Liver (tissue), 8 donors: ENCODE measurements at regions not wholly inside any gene's neighbourhood (a gene's known extent, or its start where the extent isn't known, plus 50 kb on each side); places are given as distances from the start of the nearest gene placed in this dataset.

Experiments used
- DNase-seq: peaks from one replicate; pipeline ENCODE4 v3.0.0-alpha.2; 2017; ENCODE audit warnings: low spot score
- H3K27ac ChIP-seq, 2 donors: one replicate each; pipeline ENCODE4 v1.7.0; 2013; ENCODE audit warnings: inconsistent platforms in 2 of 2, low read length in 2 of 2, control low read depth in 1 of 2, low read depth in 1 of 2, mild to moderate bottlenecking in 1 of 2
- H3K27me3 ChIP-seq, 4 donors: one replicate each; pipeline versions ENCODE4 v1.6.1 to v1.7.0; 2013; ENCODE audit warnings: low read length in 3 of 4, inconsistent platforms in 1 of 4, mild to moderate bottlenecking in 1 of 4, moderate library complexity in 1 of 4; ENCODE audit not compliant: control insufficient read depth in 4 of 4, insufficient read depth in 4 of 4
- H3K36me3 ChIP-seq, 4 donors: one replicate each; pipeline versions ENCODE4 v1.6.1 to v1.7.0; 2013; ENCODE audit warnings: low read length in 3 of 4, mild to moderate bottlenecking in 3 of 4, low read depth in 1 of 4, moderate library complexity in 1 of 4; ENCODE audit not compliant: control insufficient read depth in 4 of 4, insufficient read depth in 3 of 4
- H3K4me1 ChIP-seq, 4 donors: one replicate each; pipeline versions ENCODE4 v1.6.1 to v1.7.0; 2013; ENCODE audit warnings: low read length in 3 of 4, mild to moderate bottlenecking in 3 of 4, moderate library complexity in 1 of 4; ENCODE audit not compliant: control insufficient read depth in 4 of 4, insufficient read depth in 4 of 4
- H3K4me3 ChIP-seq, 3 donors: one replicate each; pipeline versions ENCODE4 v1.6.1 to v1.7.0; 2013; ENCODE audit warnings: low read length in 3 of 3, control low read depth in 1 of 3, low read depth in 1 of 3, mild to moderate bottlenecking in 1 of 3
- H3K9ac ChIP-seq, 2 donors: one replicate each; pipeline ENCODE4 v1.7.0; 2013; ENCODE audit warnings: low read length in 2 of 2, mild to moderate bottlenecking in 2 of 2, moderate library complexity in 2 of 2, control low read depth in 1 of 2, low read depth in 1 of 2
- H3K9me3 ChIP-seq, 4 donors: one replicate each; pipeline versions ENCODE4 v1.6.1 to v1.7.0; 2013; ENCODE audit warnings: low read length in 3 of 4; ENCODE audit not compliant: control insufficient read depth in 4 of 4
- CTCF ChIP-seq: fragments of 150-350 bp; IDR thresholded peaks from 2 replicates; pipeline ENCODE4 v1.5.1; 2017; ENCODE audit warnings: improper control_type of control experiment, low read depth, low read length; ENCODE audit not compliant: missing input control
- EGR1 ChIP-seq, 2 donors: IDR thresholded peaks; 2 replicates each; pipeline ENCODE4 v1.6.1; 2016 to 2018; ENCODE audit warnings: antibody characterized with exemption in 2 of 2, low read depth in 2 of 2
- FOXA1 ChIP-seq: IDR thresholded peaks from 2 replicates; pipeline ENCODE4 v1.6.1; 2016; ENCODE audit warnings: antibody characterized with exemption
- FOXA2 ChIP-seq: IDR thresholded peaks from 2 replicates; pipeline ENCODE4 v1.6.1; 2016; ENCODE audit warnings: antibody characterized with exemption
- GABPA ChIP-seq, 2 donors: IDR thresholded peaks in 1 of 2; conservative IDR thresholded peaks in 1 of 2; 2 replicates each; pipeline ENCODE4 v1.6.1; 2016; ENCODE audit warnings: antibody characterized with exemption in 2 of 2, mild to moderate bottlenecking in 1 of 2, moderate library complexity in 1 of 2
- HNF4A ChIP-seq, 2 donors: conservative IDR thresholded peaks; 2 replicates each; pipeline ENCODE4 v1.6.1; 2016; ENCODE audit warnings: antibody characterized with exemption in 2 of 2, mild to moderate bottlenecking in 2 of 2
- HNF4G ChIP-seq: IDR thresholded peaks from 2 replicates; pipeline ENCODE4 v1.6.1; 2016; ENCODE audit warnings: antibody characterized with exemption
- JUND ChIP-seq, 2 donors: IDR thresholded peaks; 2 replicates each; pipeline ENCODE4 v1.6.1; 2016; ENCODE audit warnings: antibody characterized with exemption in 2 of 2
- MAX ChIP-seq: IDR thresholded peaks from 2 replicates; pipeline ENCODE4 v1.6.1; 2016; ENCODE audit warnings: antibody characterized with exemption
- NR2F2 ChIP-seq: IDR thresholded peaks from 2 replicates; pipeline ENCODE4 v1.6.1; 2016; ENCODE audit warnings: antibody characterized with exemption
- RAD21 ChIP-seq, 2 donors: IDR thresholded peaks; 2 replicates each; pipeline ENCODE4 v1.6.1; 2016; ENCODE audit warnings: antibody characterized with exemption in 2 of 2, mild to moderate bottlenecking in 2 of 2
- REST ChIP-seq: IDR thresholded peaks from 2 replicates; pipeline ENCODE4 v1.6.1; 2016; ENCODE audit warnings: antibody characterized with exemption, mild to moderate bottlenecking
- RXRA ChIP-seq, 2 donors: IDR thresholded peaks; 2 replicates each; pipeline ENCODE4 v1.6.1; 2017 to 2018; ENCODE audit warnings: antibody characterized with exemption in 2 of 2, mild to moderate bottlenecking in 1 of 2
- SP1 ChIP-seq: IDR thresholded peaks from 2 replicates; pipeline ENCODE4 v1.6.1; 2018; ENCODE audit warnings: antibody characterized with exemption, mild to moderate bottlenecking
- TAF1 ChIP-seq: conservative IDR thresholded peaks from 2 replicates; pipeline ENCODE4 v1.6.1; 2016; ENCODE audit warnings: antibody characterized with exemption, mild to moderate bottlenecking
- YY1 ChIP-seq: IDR thresholded peaks from 2 replicates; pipeline ENCODE4 v1.6.1; 2016; ENCODE audit warnings: antibody characterized with exemption, mild to moderate bottlenecking
- WGBS: extraction: QIAGEN DNeasy Blood & Tissue Kit; methylation state at CpG from one replicate; pipeline ENCODE4 v1.1.7; 2013; 5-methylcytosine and 5-hydroxymethylcytosine counted together
- TF ChIP-seq, protein P1 (sequence below): IDR thresholded peaks from 2 replicates; pipeline ENCODE4 v1.6.1; 2016; ENCODE audit warnings: antibody characterized with exemption
- TF ChIP-seq, protein P2 (sequence below): IDR thresholded peaks from 2 replicates; pipeline ENCODE4 v1.6.1; 2016; ENCODE audit warnings: antibody characterized with exemption
- donor health status: healthy.
- donor health status: healthy.
- donor health status: healthy.
- donor health status: healthy.
- donor health status: healthy.

- TF ChIP-seq, protein P1, sequence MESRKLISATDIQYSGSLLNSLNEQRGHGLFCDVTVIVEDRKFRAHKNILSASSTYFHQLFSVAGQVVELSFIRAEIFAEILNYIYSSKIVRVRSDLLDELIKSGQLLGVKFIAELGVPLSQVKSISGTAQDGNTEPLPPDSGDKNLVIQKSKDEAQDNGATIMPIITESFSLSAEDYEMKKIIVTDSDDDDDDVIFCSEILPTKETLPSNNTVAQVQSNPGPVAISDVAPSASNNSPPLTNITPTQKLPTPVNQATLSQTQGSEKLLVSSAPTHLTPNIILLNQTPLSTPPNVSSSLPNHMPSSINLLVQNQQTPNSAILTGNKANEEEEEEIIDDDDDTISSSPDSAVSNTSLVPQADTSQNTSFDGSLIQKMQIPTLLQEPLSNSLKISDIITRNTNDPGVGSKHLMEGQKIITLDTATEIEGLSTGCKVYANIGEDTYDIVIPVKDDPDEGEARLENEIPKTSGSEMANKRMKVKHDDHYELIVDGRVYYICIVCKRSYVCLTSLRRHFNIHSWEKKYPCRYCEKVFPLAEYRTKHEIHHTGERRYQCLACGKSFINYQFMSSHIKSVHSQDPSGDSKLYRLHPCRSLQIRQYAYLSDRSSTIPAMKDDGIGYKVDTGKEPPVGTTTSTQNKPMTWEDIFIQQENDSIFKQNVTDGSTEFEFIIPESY: no peak
- TF ChIP-seq YY1: no peak
- TF ChIP-seq JUND (IDR thresholded peaks at IDR 0.05): no peak
- no peak for TF ChIP-seq RAD21 (IDR thresholded peaks at IDR 0.05)
- TF ChIP-seq HNF4G: no peak
- TF ChIP-seq, protein P2, sequence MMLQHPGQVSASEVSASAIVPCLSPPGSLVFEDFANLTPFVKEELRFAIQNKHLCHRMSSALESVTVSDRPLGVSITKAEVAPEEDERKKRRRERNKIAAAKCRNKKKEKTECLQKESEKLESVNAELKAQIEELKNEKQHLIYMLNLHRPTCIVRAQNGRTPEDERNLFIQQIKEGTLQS: no peak
- no peak for TF ChIP-seq MAX
- no peak for TF ChIP-seq EGR1 (IDR thresholded peaks at IDR 0.05; ENCODE audit: low read depth in 2 of 2)
Measured at GRCh38 chr11:134509381-134510232, 97.6 kb upstream of the B3GAT1 start (continued).

- H3K4me1 ChIP-seq: no peaks in the 10 kb centered on the region
- WGBS: 93% methylated on average over 17 of the region's 17 CpGs
- no peaks in the 10 kb centered on the region for H3K9me3 ChIP-seq
- H3K9ac ChIP-seq: no peak overlapping the region
- no peak overlapping the region for H3K4me3 ChIP-seq
- DNase-seq: no peak
- H3K36me3 ChIP-seq: no peaks in the 10 kb centered on the region
- H3K27me3 ChIP-seq: no peaks in the 10 kb centered on the region
- TF ChIP-seq GABPA (IDR thresholded peaks at IDR 0.05 in 1 of 2, conservative IDR thresholded peaks at IDR 0.05 in 1 of 2): no peak
- no peak for TF ChIP-seq RXRA (IDR thresholded peaks at IDR 0.05)
- no peak for TF ChIP-seq NR2F2
- TF ChIP-seq JUND (IDR thresholded peaks at IDR 0.05): no peak
- TF ChIP-seq MAX: no peak
- no peak for TF ChIP-seq HNF4G
- TF ChIP-seq HNF4A (conservative IDR thresholded peaks at IDR 0.05): no peak
- TF ChIP-seq FOXA2: no peak
- TF ChIP-seq, protein P1: no peak
- no peak for TF ChIP-seq SP1
- TF ChIP-seq, protein P2: no peak
- no peak for TF ChIP-seq YY1
- TF ChIP-seq TAF1: no peak
- TF ChIP-seq EGR1 (IDR thresholded peaks at IDR 0.05; ENCODE audit: low read depth in 2 of 2): no peak
- no peak for TF ChIP-seq RAD21 (IDR thresholded peaks at IDR 0.05)
- TF ChIP-seq FOXA1: no peak
- no peak for TF ChIP-seq REST
- no peak for TF ChIP-seq CTCF
- no peak overlapping the region for H3K27ac ChIP-seq
Measured at GRCh38 chr11:134508219-134508990, 96.4 kb upstream of the B3GAT1 start.
